BJ (cell line): ENCODE measurements at regions not wholly inside any gene's neighbourhood (a gene's known extent, or its start where the extent isn't known, plus 50 kb on each side); places are given as distances from the start of the nearest gene placed in this dataset.

ENCODE experiments used
- CTCF ChIA-PET: fragments of 350-600 bp; formaldehyde crosslinking; extraction: SDS; loops from one replicate; lab custom pipeline; 2021; ENCODE audit warnings: antibody characterized with exemption, inconsistent platforms; lab: Yijun Ruan, JAX
- POLR2A ChIA-PET: fragments of 300-600 bp; sonication (Branson Sonifier 250); formaldehyde crosslinking; extraction: SDS; loops from one replicate; lab custom pipeline; 2021; ENCODE audit warnings: antibody characterized with exemption; lab: Charles Lee
- DNase-seq: peaks from one replicate; pipeline ENCODE4 v3.0.0-alpha.2; 2011; ENCODE audit warnings: low read depth
- H3K27me3 ChIP-seq: 2 replicates; pipeline ENCODE4 v1.6.0; 2011; ENCODE audit warnings: low read length; ENCODE audit not compliant: control insufficient read depth, insufficient read depth
- H3K36me3 ChIP-seq: 2 replicates; pipeline ENCODE4 v1.5.1; 2011; ENCODE audit warnings: low read length; ENCODE audit not compliant: control insufficient read depth, insufficient read depth
- H3K4me3 ChIP-seq: 2 replicates; pipeline ENCODE4 v1.5.1; 2011; ENCODE audit warnings: low read depth, mild to moderate bottlenecking, control low read depth, low read length
- CTCF ChIP-seq: IDR thresholded peaks from 2 replicates; pipeline ENCODE4 v1.5.1; 2011; ENCODE audit warnings: low read depth, mild to moderate bottlenecking, control low read depth, inconsistent platforms, low read length, moderate library complexity; ENCODE audit not compliant: insufficient read depth

- Histone ChIP-seq H3K4me3 (no peak overlapping the region), H3K36me3 (no peaks in the 10 kb centered on the region), H3K27me3 (no peaks in the 10 kb centered on the region; the same call in 1 of the 2 replicates)
- CTCF ChIA-PET = interaction anchor here (0.7 kb wide), 1 partner anchor 55 kb away, joined by 3 read pairs; no protein-coding TSS in a partner anchor
- no peak for TF ChIP-seq CTCF
- POLR2A ChIA-PET = no interaction called here
- no peak for DNase-seq
These were observed 209.4 kb upstream of the CRY1 start for GRCh38 chr12:107302649-107303341.

DNA sequence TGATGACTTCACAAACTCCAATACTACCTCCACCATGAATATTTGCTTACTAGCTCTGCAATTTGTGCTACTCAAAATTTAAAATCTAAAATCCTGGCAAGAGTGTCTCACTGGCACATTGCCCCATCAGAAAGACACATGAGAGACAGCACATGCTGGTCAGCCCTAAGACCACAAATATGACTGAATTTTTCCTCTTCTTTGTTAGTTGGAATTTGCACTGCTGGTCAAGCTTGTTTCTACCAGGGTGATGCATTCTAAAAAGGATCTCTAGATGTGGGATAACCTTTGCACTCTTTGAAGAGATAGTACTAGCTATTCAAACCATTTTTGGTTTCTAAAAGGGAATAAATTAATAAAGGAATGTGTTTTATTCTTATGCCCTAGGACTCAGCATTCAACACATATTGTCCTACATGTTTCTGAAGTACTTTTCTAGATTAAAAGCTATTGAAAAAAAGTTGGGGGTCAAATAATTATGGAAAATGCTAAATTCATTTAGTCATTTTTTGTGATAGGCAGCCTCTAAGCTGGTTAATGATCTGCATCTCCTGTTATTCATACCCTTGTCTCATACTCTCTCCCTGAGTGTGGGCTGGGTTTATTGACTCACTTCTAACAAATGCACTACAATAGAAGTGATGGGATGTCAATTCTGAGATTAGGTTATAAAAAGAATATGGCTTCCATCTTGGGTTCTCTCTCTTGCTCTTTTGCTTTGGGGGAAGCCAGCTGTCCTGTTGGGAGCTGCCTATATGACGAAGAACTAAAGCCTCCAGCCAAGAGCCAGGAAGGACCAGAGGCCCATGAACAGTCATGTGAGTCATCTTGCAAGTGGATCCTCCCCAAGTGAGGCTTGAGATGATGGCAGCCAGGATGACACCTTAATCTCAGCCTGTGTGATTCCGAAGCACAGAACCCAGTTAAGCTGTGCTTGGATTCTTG lies 211.5 kb upstream of the CRY1 start:
- DNase-seq = no peak
- Histone ChIP-seq H3K27me3 (no peaks in the 10 kb centered on the region; the same call in 1 of the 2 replicates), H3K4me3 (no peak overlapping the region), H3K36me3 (no peaks in the 10 kb centered on the region)
- TF ChIP-seq CTCF = no peak
- CTCF ChIA-PET = interaction anchor here (1.7 kb wide), 1 partner anchor 42 kb away, joined by 3 read pairs; no protein-coding TSS in a partner anchor
- POLR2A ChIA-PET = no interaction called here

GRCh38 chr12:107306141-107306659 lies 212.9 kb upstream of the CRY1 start:
- H3K27me3 ChIP-seq = no peaks in the 10 kb centered on the region; the same call in 1 of the 2 replicates
- no peak for TF ChIP-seq CTCF
- DNase-seq = no peak
- CTCF ChIA-PET = interaction anchor here (1.7 kb wide), 1 partner anchor 44 kb away, joined by 3 read pairs; no protein-coding TSS in a partner anchor
- H3K36me3 ChIP-seq = no peaks in the 10 kb centered on the region
- H3K4me3 ChIP-seq = no peak overlapping the region
- POLR2A ChIA-PET = no interaction called here

GRCh38 chr12:107308310-107308709 lies 215.0 kb upstream of the CRY1 start:
- ChIA-PET CTCF (no interaction called here), POLR2A (no interaction called here)
- H3K36me3 ChIP-seq = no peaks in the 10 kb centered on the region
- DNase-seq = no peak
- no peak overlapping the region for H3K4me3 ChIP-seq
- no peaks in the 10 kb centered on the region; the same call in none of the 2 replicates for H3K27me3 ChIP-seq
- TF ChIP-seq CTCF = no peak

DNA sequence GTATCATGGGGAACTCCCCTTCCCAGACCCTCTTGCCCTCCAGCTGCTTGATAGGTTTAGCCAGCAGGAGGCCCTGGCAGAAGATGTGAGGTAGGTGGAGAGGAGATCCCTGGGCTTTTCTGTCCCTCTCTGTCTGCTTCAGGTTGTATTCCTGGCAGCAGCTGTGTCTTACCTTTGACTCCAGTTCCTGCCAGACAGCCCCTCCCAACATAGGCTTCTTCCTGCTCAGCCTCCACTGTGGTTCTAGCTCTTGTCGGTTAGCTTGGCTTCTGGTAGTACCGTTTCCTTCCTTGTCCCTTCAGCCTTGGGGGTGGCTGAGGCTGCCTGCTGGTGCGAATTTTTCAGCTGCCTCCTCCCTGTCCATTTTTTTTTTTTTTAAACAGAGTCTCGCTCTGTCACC lies 215.7 kb upstream of the CRY1 start:
- no peak for TF ChIP-seq CTCF
- ChIA-PET CTCF (no interaction called here), POLR2A (no interaction called here)
- Histone ChIP-seq H3K36me3 (no peaks in the 10 kb centered on the region), H3K27me3 (no peaks in the 10 kb centered on the region; the same call in none of the 2 replicates), H3K4me3 (no peak overlapping the region)
- no peak for DNase-seq
